TTC549 (cell line): ENCODE measurements at regions not wholly inside any gene's neighbourhood (a gene's known extent, or its start where the extent isn't known, plus 50 kb on each side); places are given as distances from the start of the nearest gene placed in this dataset.
A peak's percentile ranks its signal among the peaks of the same experiment; 100 is the strongest.

Experiments
- FAIRE-seq: peaks from 2 replicates; lab custom pipeline; 2012; peaks lifted over from hg19 to GRCh38; lab: Jason Lieb, UNC

DNA sequence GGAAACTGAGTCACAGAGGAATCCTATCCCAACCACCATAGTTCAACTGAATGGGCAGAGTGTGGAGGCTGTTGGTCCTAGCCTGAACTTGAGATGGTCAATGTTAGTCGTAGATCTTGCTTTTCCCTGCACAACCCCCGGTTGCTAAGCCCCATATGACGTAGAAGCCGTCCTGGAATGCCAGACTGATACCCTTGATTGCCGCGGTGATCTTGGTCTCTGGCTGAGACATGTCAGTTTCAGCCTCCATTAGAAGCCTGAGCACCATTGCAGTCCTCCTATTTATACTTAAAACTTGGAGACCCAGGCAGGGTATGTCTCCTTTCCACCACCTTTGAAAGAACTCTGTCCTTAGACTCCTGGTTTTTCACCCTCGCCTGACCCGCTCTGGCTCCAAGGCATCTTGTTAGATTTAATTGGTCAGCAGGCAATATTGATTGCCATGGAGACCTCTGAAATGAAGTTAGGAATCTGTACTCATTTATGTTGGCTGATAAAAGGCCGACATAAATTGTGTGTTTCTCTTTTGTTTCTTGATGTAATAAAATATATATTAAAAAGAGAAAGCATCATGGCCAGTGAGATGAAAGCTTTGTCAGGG lies 53.4 kb downstream of the RPLP1 start:
- FAIRE-seq, result no peak

DNA sequence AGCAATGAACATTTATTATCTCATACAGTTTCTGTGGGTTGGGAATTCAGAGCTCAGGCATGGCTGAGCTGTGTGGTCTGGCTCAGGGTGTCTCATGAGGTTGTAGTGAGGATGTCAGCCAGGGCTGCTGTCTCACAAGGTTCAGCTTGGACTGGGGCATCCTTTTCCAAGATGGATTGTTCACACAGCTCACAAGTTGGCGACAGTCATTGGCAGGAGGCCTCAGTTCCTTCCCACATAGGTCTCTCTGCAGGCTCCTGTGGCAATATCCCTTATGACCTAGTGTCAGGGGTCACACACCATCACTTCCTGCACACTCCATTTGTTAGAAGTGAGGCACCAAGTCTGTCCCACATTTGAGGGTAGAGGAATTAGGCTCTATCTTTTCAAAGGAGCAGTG lies 56.0 kb downstream of the RPLP1 start:
- FAIRE-seq, result no peak

DNA sequence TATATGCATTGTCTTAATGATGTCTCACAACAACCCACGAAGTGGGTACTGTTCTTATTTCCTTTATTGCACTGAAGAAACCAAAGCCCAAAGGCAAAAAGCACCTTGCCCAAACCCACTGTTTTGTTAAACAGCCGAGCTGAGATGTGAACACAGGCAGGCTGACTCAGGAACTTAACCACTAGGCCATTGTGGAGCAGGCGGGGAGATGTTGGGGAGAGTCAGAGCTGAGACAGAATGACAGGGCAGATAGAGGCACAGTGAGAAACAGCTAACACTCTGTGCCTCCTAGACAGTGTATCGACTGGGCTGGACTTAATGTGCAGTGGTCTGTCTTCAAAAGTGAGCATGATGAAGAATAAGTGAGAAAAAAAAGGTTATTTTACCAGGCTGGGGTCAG lies 56.5 kb downstream of the RPLP1 start:
- FAIRE-seq, result no peak

DNA sequence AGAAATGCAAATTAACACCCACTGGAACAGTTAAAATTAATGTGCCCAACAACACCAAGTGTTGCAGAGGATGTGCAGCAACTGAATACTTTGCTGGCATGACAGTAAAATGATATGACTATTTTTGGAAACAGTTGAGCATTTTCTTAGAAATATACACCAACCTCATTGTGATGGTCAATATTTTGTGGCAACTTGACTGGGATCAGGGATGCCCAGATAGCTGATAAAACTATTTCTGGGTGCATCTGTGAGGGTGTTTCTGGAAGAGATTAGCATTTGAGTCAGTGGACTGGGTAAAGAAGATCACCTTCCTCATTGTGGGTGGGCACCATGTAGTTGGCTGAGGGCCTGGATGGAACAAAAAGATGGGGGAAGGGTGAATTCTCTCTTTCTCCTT lies 57.9 kb downstream of the RPLP1 start:
- no peak for FAIRE-seq

DNA sequence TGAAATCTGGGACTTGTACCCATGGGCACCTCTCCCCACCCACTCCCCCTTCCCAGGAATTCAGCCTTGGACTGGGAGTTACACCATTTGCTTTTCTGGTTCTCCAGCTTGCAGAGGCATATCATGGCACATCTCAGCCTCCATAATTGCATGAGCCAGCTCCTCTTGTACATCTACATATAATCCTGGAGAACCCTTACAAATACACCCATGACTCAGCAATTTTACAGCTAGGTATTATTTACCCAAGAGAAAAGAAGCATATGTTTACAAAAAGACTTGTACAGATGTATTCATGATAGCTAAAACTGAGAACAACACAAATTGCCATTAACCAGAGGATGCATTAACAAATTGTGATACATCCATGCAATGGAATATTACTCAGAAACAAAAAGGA lies 58.4 kb downstream of the RPLP1 start:
- no peak for FAIRE-seq

DNA sequence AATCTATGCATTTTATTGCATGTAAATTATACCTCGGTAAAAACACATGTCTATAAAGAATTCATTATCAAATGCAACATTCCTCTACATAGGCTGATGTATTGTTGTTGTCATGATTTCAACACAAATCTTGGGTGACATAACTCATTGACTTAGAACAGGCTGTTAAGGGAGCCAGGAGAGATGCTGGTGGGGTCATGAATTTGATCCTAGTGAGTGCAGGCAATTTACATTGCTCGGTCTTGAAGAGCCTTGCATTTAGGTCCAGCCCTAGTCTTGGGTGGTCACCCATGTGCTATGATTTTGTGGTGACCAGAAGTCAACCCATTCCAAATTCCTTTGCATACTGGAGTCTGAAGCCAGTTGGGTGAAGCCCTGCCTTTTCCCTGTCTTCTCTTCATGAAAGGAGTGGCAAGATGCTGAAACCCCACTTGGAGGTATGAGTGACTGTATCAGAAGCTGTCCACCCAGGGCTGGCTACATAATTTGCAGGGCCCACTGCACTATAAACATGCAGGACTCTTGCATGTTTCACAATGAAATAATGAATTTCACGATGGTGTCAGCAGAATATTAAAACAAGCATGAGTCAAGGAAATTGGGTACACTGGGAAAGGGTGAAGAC lies 59.2 kb downstream of the RPLP1 start:
- FAIRE-seq, result no peak

DNA sequence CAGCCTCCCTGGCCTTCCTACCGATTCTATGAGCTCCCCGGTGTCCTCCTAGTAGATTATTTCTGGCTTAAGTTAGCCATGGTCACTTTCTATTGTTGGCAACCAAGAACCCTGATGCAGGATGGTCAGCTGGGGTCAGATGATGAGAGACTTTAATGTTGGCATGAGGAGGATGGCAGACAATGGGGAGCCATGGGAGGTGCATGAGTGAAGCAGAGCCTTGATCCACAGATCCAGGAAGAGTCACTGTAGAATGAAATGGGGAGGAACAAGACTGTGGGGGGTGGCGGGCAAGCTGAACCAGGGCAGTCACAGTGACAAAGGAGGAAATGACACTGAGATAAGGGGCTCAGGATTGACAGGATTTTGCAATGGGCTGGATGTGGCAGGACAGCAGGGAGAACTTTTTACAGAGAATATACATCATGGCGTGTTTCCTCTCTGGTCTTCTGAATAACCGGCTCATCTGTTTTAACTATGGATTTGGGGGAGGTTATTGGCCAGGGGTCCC lies 60.9 kb downstream of the RPLP1 start:
- FAIRE-seq, result no peak

DNA sequence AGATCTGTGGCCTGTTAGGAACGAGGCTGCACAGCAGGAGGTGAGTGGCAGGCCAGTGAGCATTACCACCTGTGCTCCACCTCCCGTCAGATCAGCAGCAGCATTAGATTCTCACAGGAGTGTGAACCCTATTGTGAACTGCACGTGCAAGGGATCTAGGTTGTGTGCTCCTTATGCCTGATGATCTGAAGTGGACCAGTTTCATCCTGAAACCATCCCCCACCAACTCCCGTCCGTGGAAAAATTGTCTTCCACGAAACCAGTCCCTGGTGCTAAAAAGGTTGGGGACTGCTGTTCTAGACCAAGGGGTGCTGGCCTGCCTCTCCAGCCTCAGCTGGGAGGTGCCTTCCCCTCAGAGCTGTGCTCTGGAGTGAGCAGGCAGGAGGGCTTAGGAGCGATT lies 61.4 kb downstream of the RPLP1 start:
- FAIRE-seq, result no peak

DNA sequence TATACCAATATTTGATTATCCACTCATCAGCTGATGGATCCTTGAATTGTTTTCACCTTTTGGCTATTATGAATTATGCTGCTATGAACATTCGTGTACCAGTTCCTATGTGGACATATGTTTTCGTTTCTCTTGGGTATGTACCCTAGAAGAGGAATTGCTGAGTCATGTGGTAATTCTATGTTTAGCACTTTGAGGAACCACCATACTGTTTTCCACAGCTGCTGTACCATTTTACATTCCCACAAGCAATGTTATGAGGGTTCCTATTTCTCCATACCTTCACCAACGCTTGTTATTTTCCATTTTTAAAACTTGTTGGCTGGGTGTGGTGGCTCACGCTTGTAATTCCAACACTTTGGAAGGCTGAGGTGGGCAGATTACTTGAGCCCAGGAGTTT lies 62.9 kb downstream of the RPLP1 start:
- FAIRE-seq, result no peak

DNA sequence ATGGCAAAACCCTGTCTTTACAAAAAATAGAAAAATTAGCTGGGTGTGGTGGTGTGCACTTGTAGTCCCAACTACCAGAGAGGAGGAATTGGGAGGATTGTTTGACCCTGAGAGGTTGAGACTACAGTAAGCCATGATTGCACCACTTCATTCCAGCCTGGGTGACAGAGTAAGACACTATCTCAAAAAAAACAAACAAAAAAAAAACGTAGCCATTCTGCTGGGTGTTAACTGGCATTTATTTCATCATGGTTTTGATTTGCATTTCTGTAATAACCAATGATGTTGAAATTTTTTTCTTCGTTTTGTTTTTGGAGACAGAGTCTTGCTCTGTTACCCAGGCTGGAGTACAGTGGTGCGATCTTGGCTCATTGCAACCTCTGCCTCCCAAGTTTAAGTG lies 63.3 kb downstream of the RPLP1 start:
- FAIRE-seq, result no peak

DNA sequence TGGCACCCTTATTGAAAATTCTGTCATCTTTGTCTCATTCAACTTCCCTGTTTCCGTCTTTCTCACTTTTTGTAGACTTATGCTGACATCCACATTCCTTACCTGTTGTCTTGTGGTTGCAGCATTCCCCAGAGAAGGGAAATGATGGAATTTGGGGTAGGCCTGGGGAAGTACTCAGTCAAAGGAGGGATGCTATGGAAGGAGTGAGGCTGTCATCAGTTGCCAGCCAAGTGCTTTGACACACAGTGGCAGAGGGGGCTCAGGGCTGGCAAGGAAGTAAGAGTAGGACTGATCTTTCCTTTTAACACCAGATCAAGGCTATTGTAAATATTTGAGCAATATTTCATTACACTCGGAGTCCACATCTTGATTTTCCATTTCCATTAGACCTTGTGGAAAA lies 64.4 kb downstream of the RPLP1 start:
- no peak for FAIRE-seq

DNA sequence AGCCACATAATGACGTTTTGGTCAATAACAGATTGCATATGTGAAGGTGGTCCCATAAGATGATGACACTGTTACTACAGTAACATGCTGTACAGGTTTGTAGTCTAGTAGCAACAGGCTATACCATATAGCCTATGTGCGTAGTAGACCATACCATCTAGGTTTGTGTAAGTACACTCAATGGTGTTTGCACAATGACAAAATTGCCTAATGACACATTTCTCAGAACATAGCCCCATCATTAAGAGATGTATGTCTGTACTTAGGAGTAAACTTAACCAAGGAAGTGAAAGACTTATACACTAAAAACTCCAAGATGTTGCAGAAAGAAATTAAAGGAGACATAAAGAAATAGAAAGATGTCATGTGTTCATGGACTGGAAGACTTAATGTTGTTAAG lies 66.2 kb downstream of the RPLP1 start:
- FAIRE-seq, result no peak

DNA sequence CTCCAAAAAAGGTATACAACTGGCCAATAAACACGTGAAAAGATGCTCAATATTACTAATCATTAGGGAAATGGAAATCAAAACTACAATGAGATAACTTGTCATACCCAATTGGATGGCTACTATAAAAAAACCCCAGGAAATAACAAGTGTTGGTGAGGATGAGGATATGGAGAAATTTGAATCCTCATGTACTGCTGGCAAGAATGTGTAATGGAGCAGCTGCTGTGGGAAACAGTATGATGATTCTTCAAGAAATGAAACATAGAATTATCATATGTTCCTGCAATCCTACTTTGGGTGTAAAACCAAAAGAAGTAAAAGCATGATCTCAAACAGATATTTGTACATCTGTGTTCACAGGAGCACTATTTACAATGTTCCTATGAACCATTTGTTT lies 67.4 kb downstream of the RPLP1 start:
- FAIRE-seq, result no peak

DNA sequence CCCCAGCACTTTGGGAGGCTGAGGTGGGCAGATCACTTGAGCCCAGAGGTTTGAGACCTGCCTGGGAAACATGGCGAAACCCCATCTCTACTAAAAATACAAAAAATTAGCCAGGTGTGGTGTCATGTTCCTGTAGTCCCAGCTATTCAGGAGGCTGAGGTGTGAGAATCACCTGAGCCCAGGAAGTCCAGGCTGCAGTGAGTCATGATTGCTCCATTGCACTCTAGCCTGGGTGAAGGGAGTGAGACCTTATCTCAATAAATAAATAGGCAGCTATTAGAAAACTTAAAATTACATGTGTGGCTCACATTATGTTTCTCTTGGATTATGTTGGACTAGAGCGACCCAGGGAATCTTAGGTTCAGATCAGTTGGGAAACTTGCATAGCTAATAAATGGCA lies 69.7 kb downstream of the RPLP1 start:
- FAIRE-seq, result no peak

DNA sequence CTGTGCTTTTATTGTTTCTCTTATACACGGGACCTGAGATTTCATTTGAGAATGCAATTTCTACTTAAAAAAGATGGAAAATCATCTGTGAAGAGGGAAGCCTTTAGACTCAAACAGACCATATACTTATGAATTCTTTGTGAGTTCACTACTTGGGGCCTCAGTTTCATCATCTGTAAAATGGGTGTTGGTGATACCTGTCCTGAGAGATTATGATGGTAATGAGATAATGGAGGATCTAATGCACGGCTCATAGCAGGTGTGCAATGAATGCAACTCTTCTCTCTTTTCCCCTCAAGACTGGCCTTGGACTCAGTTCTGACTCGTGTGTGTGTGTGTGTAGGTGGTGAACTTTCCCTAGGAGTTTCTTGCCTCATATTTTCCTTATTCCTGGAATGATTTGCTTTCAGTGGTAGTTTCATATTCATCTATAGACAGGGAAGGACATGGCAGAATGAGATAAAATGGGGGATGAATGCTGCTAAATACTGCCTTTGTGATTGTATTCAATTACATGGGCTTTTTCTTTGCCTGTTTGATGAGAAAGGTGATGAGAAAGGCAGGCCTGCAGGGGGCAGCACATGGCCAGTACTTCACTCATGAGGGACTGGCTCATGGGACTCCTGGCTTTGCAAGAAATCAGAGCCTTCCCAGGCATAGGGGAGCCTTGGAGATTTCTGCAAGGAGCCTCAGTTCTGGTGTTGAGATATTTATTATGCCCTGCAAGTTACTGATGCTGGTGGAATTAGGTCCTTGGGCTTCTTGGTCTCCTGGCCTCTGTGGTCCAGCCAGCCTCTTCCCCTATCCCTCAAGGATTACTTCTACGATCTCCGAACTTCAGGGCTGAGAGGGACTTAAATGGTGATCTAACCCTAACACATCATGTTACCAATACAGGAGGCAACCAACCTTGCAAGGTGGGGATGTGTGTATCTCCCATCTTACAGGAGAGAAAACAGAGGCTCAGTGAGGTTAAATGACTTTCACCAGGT lies 70.7 kb downstream of the RPLP1 start:
- FAIRE-seq, result peak; percentile 61

DNA sequence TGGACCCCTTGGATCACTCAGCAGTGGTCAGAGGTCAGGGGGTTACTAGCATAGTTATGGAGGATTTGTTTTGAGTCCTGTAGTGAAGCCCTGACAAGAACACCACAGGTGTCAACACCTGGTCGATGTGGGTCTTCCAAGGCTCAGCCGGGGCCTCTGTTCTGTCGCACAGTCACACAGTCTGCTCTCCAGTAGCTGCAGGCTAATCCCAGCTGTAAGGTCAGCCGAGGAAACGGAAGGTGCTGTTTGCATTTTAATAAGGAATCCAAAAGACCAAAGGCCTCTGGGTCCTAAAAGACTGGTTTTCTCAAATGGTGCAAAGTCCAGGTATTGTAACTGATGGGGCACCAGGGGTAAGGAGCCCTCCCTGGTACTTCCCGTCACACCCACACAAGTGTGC lies 71.7 kb downstream of the RPLP1 start:
- no peak for FAIRE-seq

DNA sequence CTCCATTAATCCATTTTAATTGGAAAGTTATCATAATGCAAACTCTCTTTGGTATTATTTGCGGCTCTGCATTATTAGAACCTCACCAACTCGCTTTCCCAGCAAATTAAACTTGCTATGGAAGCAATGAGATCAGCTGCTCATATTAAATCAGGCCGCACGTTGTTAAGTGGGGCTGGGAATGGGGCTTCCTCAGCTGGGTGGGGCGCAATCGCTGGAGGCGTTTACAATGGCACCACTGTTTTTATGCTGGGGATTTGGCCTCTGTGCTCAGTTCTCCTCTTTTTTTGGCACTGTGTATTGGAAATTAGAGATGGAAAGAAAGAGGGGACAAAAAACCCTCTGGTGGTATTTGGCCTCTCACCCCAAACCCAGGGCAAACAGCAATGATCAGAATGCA lies 72.2 kb downstream of the RPLP1 start:
- FAIRE-seq, result no peak

DNA sequence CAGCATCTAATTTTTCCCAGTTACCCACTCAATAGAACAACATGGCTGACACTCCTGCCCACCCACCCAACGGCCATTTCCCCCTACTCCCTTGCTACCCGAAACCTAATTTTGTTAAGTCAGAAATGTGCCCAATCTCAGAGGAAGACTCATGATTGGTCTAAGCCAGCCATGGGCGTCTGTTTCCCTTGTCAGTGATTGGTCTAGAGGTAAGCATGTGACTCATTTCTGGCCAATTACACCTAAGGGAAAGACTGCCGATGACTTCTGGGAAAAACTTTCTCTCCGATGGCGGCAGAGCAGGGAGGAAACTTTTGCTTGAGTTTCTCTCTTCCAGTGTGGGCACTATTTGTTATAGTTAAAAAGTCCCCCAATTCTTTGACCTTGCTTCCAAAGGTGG lies 72.9 kb downstream of the RPLP1 start:
- no peak for FAIRE-seq

DNA sequence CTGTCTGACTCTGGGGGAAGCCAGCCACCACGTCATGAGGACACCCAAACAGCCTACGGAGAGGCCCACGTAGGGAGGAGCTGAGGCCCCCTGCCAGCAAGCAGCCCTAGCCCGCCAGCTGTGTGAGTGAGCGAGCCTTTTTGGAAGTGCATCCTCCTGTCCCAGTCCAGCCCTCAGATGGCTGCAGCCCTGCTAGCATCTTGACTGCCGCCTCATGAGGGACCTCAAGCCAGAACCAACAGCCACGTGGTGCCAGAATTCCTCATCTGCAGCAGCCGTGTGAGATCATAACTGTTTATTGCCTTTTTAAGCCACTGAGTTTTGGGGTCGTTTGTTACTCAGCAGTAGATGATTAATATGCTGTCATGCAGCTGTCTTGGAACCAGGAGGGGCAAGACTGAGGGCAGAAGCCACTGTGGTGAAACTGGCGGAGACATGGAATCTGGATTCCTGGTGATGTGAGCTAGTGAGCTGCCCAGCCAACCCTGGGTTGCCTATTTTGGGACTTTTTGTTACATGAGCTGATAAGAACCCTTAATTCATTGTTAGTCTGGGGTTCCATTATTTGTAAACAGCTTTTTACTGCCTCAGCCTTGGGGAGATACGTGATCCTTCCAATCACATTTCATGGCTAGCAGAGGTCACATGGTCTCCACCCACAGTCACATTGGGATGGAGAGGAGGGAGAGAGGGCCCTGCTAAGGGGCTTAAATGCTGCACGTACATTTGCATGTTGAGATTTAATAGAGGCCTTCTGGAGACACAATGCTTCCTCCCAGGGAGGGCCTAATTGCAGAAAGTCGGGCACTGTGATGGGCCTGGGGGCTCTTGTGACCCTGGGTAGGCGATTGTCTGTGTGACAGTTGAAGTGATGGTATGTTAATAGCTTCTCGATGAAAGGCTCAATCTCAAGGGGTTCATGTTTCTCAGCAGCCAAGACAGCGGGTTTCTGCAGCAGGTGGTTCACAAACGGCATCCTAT lies 73.8 kb downstream of the RPLP1 start:
- FAIRE-seq, result no peak

DNA sequence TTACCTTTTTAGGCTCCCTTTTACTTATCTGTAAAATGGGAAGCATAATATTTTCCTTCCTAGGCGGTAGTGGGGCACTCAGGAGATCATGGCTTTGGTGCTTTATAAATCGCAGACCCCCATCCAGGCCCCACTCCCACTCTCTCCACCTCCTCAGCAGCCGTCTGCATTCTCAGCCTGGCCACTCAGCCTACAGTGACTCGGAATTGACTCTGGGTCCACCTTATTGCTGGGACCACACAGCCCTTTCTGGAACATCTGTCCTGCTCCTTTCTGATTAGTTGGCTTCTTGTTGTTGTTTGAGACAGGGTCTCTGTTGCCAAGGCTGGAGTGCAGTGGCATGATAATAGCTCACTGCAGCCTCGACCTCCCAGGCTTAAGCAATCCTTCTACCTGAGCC lies 76.5 kb downstream of the RPLP1 start:
- no peak for FAIRE-seq

DNA sequence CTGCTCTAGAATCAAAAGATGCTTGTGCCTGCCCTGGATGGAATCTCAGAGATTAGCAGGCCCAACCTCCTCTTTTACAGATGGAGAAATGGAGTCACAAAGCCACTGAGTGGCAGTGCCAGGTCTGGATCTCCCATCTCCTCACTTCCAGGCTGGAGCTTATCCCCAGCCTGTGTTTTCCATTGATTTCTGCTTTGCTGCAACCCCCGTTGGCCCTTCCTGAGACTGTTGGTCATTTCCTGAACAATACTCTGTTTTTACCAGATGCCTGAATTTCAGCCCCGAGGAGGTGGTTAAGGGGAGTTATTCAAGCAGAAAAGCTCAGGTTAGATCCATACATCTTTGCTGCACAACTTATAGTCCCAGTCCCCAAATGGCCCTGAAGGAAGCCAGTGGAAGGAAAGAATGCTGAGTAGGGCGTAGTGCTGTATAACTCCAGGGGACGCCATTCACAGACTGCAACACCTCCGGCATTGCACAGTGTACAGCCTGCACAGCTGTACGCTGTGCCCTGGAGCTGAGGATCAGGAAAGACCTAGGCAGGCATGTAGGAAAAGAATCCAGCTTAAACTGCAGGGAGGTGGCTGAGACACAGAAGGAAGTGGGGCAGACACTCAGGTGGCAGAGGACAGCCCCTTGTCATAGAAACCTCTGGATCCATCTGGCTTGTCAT lies 77.5 kb downstream of the RPLP1 start:
- FAIRE-seq, result no peak
